ENCODE measurements at regions not wholly inside any gene's neighbourhood (a gene's known extent, or its start where the extent isn't known, plus 50 kb on each side); places are given as distances from the start of the nearest gene placed in this dataset.
"Not testable (repeated sequence)": the region's sequence is repeated elsewhere in the genome, so short reads cannot be mapped to it uniquely, and the experiment has no call there.

DNA sequence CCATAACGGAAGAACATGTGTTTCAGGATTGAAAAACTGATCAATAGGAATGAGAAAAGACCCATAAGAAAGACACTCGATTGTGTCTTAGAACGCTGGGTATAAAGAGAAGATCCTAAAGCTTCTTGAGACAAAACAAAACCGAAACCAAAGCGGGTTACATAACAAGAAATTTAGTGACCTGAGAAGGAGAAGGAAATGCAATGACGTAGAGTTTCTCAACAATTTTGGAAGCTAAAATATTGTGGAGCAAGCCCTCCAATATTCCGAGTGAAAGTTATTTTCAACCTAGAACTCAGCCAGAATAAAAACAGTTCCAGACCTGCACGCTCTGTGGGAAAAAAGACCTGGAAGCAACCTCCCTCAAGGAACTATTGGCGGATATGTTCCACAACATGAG is 81.9 kb upstream of the FREM1 start:
- Histone ChIP-seq H2AFZ (no peak overlapping the region), H3K9me3 (ENCODE audit: control insufficient read depth, low read length) (no peaks in the 10 kb centered on the region), H3K4me3 (ENCODE audit: low read depth, low read length) (no peak overlapping the region), H3K79me2 (no peaks in the 10 kb centered on the region), H3K4me1 (no peaks in the 10 kb centered on the region), H3K27ac (no peak overlapping the region), H3K4me2 (ENCODE audit: low read length) (no peak overlapping the region), H3K36me3 (ENCODE audit: control insufficient read depth, insufficient read depth, low read length) (no peaks in the 10 kb centered on the region), H3K27me3 (ENCODE audit: control insufficient read depth, insufficient read depth, low read length) (no peaks in the 10 kb centered on the region), H3K9ac (no peak overlapping the region)
- no peak for TF ChIP-seq CTCF (IDR thresholded peaks at IDR 0.05)

GRCh38 chr9:14990647-14991046 is 80.4 kb upstream of the FREM1 start:
- not testable (repeated sequence) for H3K27ac ChIP-seq; H3K79me2 ChIP-seq; H3K4me2 ChIP-seq (ENCODE audit: low read length); H3K4me1 ChIP-seq; H3K36me3 ChIP-seq (ENCODE audit: control insufficient read depth, insufficient read depth, low read length); H3K4me3 ChIP-seq (ENCODE audit: low read depth, low read length); H3K9me3 ChIP-seq (ENCODE audit: control insufficient read depth, low read length); H3K27me3 ChIP-seq (ENCODE audit: control insufficient read depth, insufficient read depth, low read length); H2AFZ ChIP-seq; H3K9ac ChIP-seq

DNA sequence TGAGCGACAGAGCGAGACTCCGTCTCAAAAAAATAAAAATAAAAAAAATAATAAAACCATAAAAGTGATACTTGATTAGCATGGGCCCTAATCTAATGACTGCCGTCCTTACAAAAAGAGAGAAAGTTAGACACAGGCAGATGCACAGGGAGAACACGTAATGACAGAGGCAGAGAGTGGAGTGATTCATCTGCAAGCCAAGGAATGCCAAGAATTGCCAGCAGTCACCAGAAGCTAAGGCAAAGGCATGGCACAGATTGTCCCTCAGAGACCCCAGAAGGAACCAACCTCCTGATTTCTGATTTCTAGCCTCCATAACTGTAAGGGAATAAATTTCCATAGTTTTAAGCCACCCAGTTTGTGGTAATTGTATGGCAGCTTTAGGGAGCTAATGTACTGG is 79.6 kb upstream of the FREM1 start:
- Histone ChIP-seq H3K4me2 (ENCODE audit: low read length) (no peak overlapping the region), H3K4me3 (ENCODE audit: low read depth, low read length) (no peak overlapping the region), H2AFZ (no peak overlapping the region), H3K4me1 (no peaks in the 10 kb centered on the region), H3K9me3 (ENCODE audit: control insufficient read depth, low read length) (no peaks in the 10 kb centered on the region), H3K79me2 (no peaks in the 10 kb centered on the region), H3K36me3 (ENCODE audit: control insufficient read depth, insufficient read depth, low read length) (no peaks in the 10 kb centered on the region), H3K27ac (no peak overlapping the region), H3K9ac (no peak overlapping the region), H3K27me3 (ENCODE audit: control insufficient read depth, insufficient read depth, low read length) (no peaks in the 10 kb centered on the region)
- TF ChIP-seq CTCF (IDR thresholded peaks at IDR 0.05), result no peak

- not testable (repeated sequence) for H3K27ac ChIP-seq; H3K4me1 ChIP-seq; H3K36me3 ChIP-seq (ENCODE audit: control insufficient read depth, insufficient read depth, low read length); H3K4me3 ChIP-seq (ENCODE audit: low read depth, low read length); H3K9ac ChIP-seq; H2AFZ ChIP-seq; H3K27me3 ChIP-seq (ENCODE audit: control insufficient read depth, insufficient read depth, low read length); H3K4me2 ChIP-seq (ENCODE audit: low read length); H3K79me2 ChIP-seq; H3K9me3 ChIP-seq (ENCODE audit: control insufficient read depth, low read length)
Measured at GRCh38 chr9:14989336-14989735, 79.1 kb upstream of the FREM1 start.

- H3K9ac ChIP-seq, result no peak overlapping the region
- H3K4me2 ChIP-seq (ENCODE audit: low read length), result no peak overlapping the region
- TF ChIP-seq CTCF (IDR thresholded peaks at IDR 0.05), result no peak
- H3K27ac ChIP-seq, result no peak overlapping the region
- H3K27me3 ChIP-seq (ENCODE audit: control insufficient read depth, insufficient read depth, low read length), result no peaks in the 10 kb centered on the region
- no peaks in the 10 kb centered on the region for H3K9me3 ChIP-seq (ENCODE audit: control insufficient read depth, low read length)
- no peaks in the 10 kb centered on the region for H3K4me1 ChIP-seq
- H3K79me2 ChIP-seq, result no peaks in the 10 kb centered on the region
- no peaks in the 10 kb centered on the region for H3K36me3 ChIP-seq (ENCODE audit: control insufficient read depth, insufficient read depth, low read length)
- H3K4me3 ChIP-seq (ENCODE audit: low read depth, low read length), result no peak overlapping the region
- no peak overlapping the region for H2AFZ ChIP-seq
Measured at GRCh38 chr9:14987858-14988257, 77.6 kb upstream of the FREM1 start.

GRCh38 chr9:14985419-14985818 is 75.2 kb upstream of the FREM1 start:
- TF ChIP-seq CTCF (IDR thresholded peaks at IDR 0.05), result no peak
- no peaks in the 10 kb centered on the region for H3K9me3 ChIP-seq (ENCODE audit: control insufficient read depth, low read length)
- H3K27me3 ChIP-seq (ENCODE audit: control insufficient read depth, insufficient read depth, low read length), result no peaks in the 10 kb centered on the region
- no peak overlapping the region for H3K9ac ChIP-seq
- H3K27ac ChIP-seq, result no peak overlapping the region
- no peak overlapping the region for H3K4me3 ChIP-seq (ENCODE audit: low read depth, low read length)
- H3K79me2 ChIP-seq, result no peaks in the 10 kb centered on the region
- no peaks in the 10 kb centered on the region for H3K4me1 ChIP-seq
- no peak overlapping the region for H2AFZ ChIP-seq
- no peak overlapping the region for H3K4me2 ChIP-seq (ENCODE audit: low read length)
- H3K36me3 ChIP-seq (ENCODE audit: control insufficient read depth, insufficient read depth, low read length), result no peaks in the 10 kb centered on the region

All from parathyroid adenoma (tissue), 2 donors.